ENCODE measurements at regions not wholly inside any gene's neighbourhood (a gene's known extent, or its start where the extent isn't known, plus 50 kb on each side); places are given as distances from the start of the nearest gene placed in this dataset.

- no peak for DNase-seq
Observed at GRCh38 chr4:19879330-19879729, 372.4 kb upstream of the SLIT2 start.

GRCh38 chr4:19857991-19858390 lies 393.7 kb upstream of the SLIT2 start:
- no peak for DNase-seq

- DNase-seq = no peak
Observed at GRCh38 chr4:19857380-19857779, 394.3 kb upstream of the SLIT2 start.

DNA sequence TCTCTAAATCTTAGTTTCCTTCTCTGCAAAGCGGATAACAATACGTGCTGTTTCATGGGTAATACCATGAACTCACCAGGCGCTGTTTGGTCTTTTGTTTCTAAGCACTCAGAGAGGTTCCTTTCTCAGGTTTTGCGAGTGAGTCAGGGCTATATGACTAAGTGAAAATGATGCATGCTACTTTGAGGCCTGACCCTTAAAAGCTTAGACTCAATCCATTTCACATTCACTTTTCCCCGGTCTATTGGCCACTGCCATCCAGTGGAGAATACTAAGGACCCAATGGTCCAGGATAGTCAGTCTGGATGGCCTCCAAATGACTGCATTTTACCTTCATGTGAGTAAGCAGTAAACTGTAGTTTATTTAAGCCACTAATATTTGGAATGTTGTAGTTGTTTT lies 400.8 kb upstream of the SLIT2 start:
- no peak for DNase-seq

DNA sequence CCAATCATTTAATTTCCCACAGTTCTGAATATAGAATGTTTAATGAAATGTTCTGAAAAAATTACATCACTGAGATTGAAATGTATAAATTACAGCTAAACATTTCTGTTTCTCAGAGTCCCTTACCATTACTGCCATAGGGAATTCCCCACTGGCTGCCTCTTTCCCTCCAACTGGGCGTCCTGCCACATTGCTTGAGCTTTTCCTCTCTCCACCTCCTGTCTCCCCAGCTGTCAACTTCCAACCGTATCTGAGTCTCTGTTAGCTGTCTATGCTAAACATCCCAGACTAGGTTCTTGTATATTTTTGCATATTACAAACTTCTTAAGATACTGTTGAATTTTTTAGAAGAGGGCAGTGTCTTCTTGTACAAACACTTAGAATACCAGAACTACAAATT lies 407.3 kb upstream of the SLIT2 start:
- no peak for DNase-seq

DNA sequence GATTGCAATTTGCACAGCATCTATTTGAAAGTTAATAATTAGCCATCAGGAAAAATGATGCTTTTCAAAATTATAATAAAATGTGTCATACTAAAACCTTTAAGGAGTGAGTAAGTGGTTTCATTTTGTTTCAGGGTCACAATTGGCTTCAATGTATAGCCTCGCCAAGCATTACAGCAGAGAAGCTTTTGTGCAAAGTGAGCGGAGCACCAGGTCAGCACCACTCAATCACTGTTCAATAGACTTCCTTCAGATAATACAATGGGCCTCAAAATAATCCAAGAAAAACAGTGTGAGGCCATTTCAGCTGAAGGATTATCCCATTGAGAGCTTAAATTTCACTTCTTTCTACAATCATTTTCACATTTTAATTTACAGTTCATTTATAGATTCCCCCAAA lies 409.2 kb upstream of the SLIT2 start:
- no peak for DNase-seq

DNA sequence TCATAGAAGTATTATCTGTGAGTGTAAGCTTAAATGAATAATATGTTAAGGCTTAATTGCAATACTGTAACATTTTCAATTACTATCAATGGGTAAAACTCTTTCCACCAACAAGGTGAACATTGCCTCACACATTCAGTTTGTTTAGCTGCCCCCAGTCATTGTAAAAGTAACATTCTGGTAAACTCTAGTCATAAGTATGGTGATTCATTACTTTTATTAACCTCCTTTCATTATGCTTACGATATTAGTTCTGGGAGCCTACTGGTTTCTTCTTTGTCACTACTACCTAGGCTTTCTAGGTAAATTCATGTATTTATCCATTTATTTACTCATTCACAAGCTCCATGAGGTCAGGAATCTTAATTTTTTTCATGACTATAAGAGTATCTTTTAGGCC lies 412.8 kb upstream of the SLIT2 start:
- no peak for DNase-seq

DNA sequence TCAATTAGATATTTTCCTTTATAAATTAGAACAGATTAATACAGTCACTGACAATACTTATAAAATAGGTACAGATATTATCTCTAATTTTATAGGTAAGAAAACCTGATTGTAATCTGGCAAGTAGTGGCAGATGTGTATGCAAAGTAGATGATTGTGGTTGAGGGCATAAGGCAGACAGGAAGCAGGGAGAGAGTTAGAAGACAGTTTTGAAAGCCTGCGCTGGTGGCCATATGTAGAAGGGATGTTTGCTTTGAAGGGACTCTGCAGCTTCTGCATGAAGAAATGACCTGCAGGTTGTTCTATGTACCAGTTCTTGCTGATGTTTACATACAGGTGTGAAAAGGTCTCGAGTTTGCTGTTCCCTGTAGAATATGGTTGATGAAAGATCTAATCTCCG lies 416.3 kb upstream of the SLIT2 start:
- no peak for DNase-seq

DNA sequence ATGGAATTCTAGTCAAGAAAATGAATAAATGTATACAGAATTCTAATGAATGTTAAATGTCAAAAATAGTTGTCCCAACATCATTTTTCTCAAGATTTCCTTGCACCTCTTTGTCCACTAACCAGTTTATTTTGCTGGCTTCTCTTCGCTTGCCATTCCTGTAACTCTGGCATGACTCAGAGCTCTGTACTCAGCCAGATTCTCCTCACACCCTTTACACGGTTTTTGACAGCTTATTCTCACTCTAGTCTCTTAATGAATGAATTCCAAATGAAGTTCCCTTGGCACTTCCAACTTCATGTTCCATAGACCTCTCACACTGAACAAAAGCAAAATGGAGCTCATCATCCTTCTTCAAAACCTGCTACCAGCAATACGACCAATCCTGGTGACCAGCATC lies 419.3 kb upstream of the SLIT2 start:
- DNase-seq = no peak

DNA sequence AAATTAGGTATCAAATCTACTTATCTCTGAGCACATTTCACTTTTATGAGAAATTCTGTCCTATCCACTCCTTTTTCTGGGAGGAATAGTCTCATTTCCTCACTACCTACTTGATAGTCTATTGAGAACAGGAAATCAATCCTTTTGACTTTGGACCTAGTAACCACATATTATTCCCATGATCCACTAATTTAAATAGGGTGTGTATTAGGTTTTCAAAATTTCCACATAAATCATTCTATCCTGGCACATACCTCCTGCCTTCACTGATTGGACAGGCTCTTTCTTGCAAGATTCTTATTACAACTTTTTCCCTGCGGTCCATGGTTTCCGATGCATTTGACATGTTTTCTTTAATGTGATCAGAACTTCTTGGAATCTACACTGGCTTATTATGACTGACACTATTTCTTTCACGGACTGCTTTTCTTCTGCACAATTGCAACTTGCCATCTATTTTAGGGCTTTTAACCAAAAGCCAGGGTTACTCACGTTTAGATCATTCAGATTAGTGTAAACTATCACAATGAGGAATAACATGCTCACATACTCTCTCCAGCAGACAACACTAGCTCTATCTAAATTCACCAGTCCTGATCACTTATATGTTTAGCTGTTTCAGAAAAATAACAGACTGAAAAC lies 419.9 kb upstream of the SLIT2 start:
- DNase-seq = no peak

GRCh38 chr4:19829101-19829500 lies 422.6 kb upstream of the SLIT2 start:
- no peak for DNase-seq

GRCh38 chr4:19823781-19824180 lies 427.9 kb upstream of the SLIT2 start:
- no peak for DNase-seq

- no peak for DNase-seq
Observed at GRCh38 chr4:19819737-19820136, 432.0 kb upstream of the SLIT2 start.

DNA sequence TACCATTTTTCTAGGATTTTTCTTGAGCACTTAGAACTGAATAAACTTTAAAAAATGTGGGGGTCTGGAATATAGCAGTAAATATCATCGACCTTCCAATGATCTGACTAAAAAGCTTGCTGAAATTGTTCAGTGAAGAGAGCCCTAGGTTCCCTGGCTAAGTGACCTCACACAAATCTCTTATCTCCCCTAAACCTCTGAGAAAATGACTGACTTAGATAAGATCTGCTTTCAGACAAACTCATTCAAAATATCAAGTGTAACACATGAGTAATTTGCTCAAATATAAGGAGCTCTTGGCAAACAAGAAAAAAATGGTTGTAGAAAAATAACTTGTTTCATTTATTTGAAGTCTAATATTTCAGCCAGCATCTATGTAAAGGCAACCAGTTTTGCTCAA lies 441.7 kb upstream of the SLIT2 start:
- no peak for DNase-seq

GRCh38 chr4:19807505-19807904 lies 444.2 kb upstream of the SLIT2 start:
- no peak for DNase-seq

- DNase-seq = no peak
Observed at GRCh38 chr4:19806865-19807264, 444.8 kb upstream of the SLIT2 start.

GRCh38 chr4:19803406-19803805 lies 448.3 kb upstream of the SLIT2 start:
- no peak for DNase-seq

DNA sequence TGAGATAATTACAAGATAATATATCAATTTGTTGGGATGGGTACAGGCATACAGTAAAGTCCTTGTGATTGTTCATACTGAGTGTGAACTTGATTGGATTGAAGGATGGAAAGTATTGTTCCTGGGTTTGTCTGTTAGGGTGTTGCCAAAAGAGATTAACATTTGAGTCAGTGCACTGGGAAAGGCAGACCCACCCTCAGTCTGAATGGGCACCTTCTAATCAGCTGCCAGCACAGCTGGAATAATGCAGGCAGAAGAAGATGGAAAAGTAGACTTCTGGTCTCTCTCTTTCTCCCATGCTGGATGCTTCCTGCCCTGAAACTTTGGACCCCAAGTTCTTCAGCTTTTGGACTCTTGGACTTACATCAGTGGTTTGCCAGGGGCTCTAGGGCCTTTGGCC lies 457.9 kb upstream of the SLIT2 start:
- no peak for DNase-seq

DNA sequence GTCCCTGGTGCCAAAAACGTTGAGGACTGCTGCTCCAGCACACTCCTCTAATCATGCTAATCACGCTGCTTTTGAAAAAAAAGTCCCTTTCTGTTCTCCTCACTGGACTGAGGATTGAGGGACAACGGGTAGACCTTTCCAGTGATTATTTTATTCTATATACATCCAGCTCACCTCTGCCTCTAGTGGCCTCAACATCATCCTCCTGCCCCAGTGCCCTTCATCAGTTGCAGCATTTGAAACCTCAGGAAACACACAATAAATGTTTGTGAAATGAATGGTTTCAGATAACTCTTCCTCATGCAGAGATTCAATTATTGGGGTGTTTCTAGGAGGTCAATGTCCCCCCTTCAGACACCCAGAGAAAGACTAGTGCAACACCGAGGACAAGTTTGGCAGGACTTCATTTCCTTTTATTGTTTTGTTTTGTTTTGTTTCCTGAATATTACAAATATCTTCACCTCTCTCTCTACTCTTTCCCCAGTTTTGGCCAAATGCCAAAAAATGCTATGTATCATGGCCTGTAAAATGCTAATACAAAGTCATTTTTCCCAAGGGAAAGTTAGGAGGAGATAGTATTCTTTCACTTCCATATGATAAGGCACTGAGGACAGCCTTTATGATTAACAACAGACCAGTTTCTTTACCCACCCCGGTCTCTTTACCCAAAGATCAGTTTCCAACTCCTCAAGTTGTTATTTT lies 460.1 kb upstream of the SLIT2 start:
- DNase-seq = no peak

GRCh38 chr4:19786616-19787015 lies 465.1 kb upstream of the SLIT2 start:
- no peak for DNase-seq

DNA sequence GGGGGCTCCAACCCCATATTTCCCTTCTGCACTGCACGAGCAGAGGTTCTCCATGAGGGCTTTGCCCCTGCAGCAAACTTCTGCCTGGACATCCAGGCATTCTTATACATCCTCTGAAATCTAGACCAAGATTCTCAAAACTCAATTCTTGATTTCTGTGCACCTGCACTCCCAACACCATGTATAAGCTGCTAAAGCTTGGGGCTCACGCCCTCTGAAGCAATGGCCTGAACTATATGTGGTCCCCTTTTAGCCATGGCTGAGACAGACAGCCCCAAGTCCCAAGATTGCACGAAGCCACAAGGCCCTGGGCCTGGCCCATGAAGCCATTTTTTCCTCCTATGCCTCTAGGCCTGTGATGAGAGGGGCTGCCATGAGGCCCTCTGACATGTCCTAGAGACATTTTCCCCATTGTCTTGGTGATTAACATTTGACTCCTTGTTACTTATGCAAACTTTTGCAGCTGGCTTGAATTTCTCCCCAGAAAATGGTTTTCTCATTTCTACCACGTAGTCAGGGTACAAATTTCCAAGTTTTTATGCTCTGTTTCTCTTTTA lies 468.0 kb upstream of the SLIT2 start:
- no peak for DNase-seq

- DNase-seq = no peak
Observed at GRCh38 chr4:19780871-19781270, 470.8 kb upstream of the SLIT2 start.

DNA sequence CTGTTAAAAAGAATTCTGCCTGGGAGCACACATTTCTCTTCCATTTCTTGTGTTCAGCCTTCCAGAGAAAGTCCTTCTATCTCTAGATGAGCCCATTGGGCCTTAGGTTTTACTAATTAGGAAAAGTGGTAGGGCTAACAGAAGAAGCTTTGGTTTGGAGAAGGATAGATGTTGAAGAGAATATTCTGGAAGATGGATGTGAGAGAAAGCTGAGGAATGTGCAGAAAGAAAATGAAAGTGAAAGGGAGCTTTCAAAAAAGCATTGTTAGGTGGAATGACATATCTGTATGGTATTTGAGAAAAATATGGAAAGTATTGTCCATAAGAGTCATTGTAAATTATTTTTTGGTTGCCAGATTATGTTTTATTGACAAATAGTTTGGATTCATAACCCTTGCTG lies 474.8 kb upstream of the SLIT2 start:
- DNase-seq = no peak

DNA sequence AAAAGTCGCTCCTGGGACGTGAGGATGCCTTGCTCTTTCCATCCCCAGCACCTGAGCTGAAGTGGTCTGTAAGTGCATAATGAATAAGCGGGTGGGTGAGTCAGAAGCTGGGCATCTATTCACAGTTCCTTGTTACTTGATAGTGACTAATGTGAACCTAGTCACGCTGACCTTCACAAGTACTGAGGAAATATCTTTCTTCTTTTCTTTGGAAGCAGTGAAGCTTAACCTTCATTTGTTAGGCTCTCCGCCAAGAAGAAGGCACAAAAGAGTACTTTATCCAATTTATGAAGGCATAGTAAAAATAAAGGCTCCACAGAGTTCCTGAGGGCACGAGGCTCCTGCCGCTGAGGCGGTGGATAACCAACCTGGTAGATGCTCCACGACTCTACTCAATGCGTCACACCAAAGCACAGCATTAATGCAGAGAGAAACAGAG lies 475.7 kb upstream of the SLIT2 start:
- DNase-seq = no peak

Measured in SIG-M5 (cell line).